Endodermal cell (in vitro differentiated cells): ENCODE measurements at regions not wholly inside any gene's neighbourhood (a gene's known extent, or its start where the extent isn't known, plus 50 kb on each side); places are given as distances from the start of the nearest gene placed in this dataset.

Experiments
- DNase-seq: peaks from one replicate; pipeline ENCODE4 v3.0.0-alpha.2; 2017
- H3K27ac ChIP-seq: 2 replicates; pipeline ENCODE4 v1.5.1; 2013; ENCODE audit warnings: mild to moderate bottlenecking, low read depth, low read length, moderate library complexity
- H3K27me3 ChIP-seq: 2 replicates; pipeline ENCODE4 v1.6.1; 2013; ENCODE audit warnings: mild to moderate bottlenecking, low read length, moderate library complexity; ENCODE audit not compliant: insufficient read depth, control insufficient read depth, poor library complexity, severe bottlenecking
- H3K36me3 ChIP-seq: 2 replicates; pipeline ENCODE4 v1.7.0; 2013; ENCODE audit warnings: mild to moderate bottlenecking, low read length, moderate library complexity; ENCODE audit not compliant: control insufficient read depth, insufficient read depth
- H3K4me1 ChIP-seq: one replicate; pipeline ENCODE4 v1.7.0; 2013; ENCODE audit warnings: low read length; ENCODE audit not compliant: control insufficient read depth, insufficient read depth
- H3K4me3 ChIP-seq: 2 replicates; pipeline ENCODE4 v1.5.1; 2013; ENCODE audit warnings: mild to moderate bottlenecking, low read length, moderate library complexity
- H3K9ac ChIP-seq: 2 replicates; pipeline ENCODE4 v1.6.1; 2013; ENCODE audit warnings: mild to moderate bottlenecking, low read length, moderate library complexity; ENCODE audit not compliant: poor library complexity, severe bottlenecking; ENCODE audit errors: extremely low read depth
- H3K9me3 ChIP-seq: 2 replicates; pipeline ENCODE4 v1.6.1; 2013; ENCODE audit warnings: mild to moderate bottlenecking, low read length, moderate library complexity; ENCODE audit not compliant: control insufficient read depth
- H3K27ac Mint-ChIP-seq: 2 replicates; pipeline ENCODE4 v1.8.0; 2020; ENCODE audit warnings: mixed read lengths
- H3K27me3 Mint-ChIP-seq: 2 replicates; pipeline ENCODE4 v1.8.0; 2021; ENCODE audit warnings: mild to moderate bottlenecking, mixed read lengths; ENCODE audit not compliant: insufficient read depth
- H3K36me3 Mint-ChIP-seq: 2 replicates; pipeline ENCODE4 v1.8.0; 2020; ENCODE audit warnings: low read depth, mixed read lengths
- H3K4me1 Mint-ChIP-seq: 2 replicates; pipeline ENCODE4 v1.8.0; 2020; ENCODE audit warnings: mixed read lengths
- H3K4me3 Mint-ChIP-seq: 2 replicates; pipeline ENCODE4 v1.8.0; 2020; ENCODE audit warnings: mild to moderate bottlenecking, moderate library complexity, mixed read lengths
- H3K9me3 Mint-ChIP-seq: 2 replicates; pipeline ENCODE4 v1.8.0; 2020; ENCODE audit warnings: mild to moderate bottlenecking, mixed read lengths
- WGBS, 2 experiments: methylation state at CpG; one replicate each; pipeline versions ENCODE4 v1.1.5 to v1.1.7; 2013; ENCODE audit warnings: missing lambda C conversion rate in 2 of 2, mixed read lengths in 1 of 2; ENCODE audit not compliant: insufficient coverage in 1 of 2, insufficient read length in 1 of 2; 5-methylcytosine and 5-hydroxymethylcytosine counted together
- TF ChIP-seq, protein P1 (sequence below): fragments of 200-600 bp; sonication (generic); conservative IDR thresholded peaks from 2 replicates; pipeline ENCODE4 v1.5.0; 2021; ENCODE audit warnings: antibody characterized with exemption, mild to moderate bottlenecking

DNA sequence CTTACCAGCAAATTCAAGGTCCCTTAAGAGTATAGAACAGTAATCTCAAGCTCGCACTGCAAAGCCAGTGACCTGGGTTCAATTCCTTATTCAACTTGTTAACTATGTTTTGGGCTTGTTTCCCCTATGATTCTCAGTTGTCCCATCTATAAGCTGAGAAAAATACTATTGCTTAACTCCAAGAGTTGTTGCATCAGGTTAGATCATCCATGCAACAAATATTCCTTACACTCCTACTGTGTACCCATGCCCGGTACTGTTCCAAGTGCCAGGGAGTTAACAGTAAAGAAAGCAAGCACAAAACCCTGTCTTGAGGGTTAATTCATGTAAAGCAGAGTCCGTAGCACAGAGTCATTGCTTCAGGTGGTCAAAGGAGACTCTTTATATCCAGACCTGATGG, 247.3 kb downstream of the MAFB start:
- no peaks in the 10 kb centered on the region for H3K4me1 ChIP-seq

DNA sequence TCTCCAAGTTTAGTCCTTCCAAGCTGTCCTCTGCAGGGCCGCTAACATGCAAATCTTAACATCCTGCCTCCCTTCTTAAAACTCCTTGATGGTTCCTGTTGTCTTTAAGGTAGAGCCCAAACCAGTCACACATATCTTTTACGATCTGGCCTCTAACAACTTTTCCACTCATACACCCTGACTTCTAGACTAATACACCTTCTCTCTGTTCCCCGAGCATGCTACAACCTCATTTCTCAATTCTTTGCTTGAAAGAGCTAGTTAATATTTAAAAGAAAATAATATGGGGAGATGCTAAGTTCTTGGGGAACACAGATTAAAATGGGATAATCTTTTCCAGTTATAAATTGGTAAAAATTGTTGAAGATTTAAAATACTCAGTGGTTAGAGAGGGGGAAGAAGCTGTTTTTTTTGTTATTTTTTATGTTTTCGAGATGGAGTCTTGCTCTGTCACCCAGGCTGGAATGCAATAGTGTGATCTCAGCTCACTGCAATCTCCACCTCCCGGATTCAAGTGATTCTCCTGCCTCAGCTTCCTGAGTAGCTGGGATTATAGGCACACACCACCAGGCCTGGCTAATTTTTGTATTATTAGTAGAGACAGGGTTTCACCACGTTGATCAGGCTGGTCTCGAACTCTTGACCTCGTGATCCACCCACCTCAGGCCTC, 250.7 kb downstream of the MAFB start:
- no peak overlapping the region for H3K27ac ChIP-seq

More for the DNA sequence above, 247.3 kb downstream of the MAFB start:
- Histone ChIP-seq H3K27me3 (no peaks in the 10 kb centered on the region), H3K27ac (no peak overlapping the region), H3K9me3 (no peaks in the 10 kb centered on the region), H3K4me3 (no peak overlapping the region), H3K36me3 (no peaks in the 10 kb centered on the region), H3K9ac (no peak overlapping the region)
- no peaks in the 10 kb centered on the region for H3K36me3 Mint-ChIP-seq
- TF ChIP-seq, protein P1, sequence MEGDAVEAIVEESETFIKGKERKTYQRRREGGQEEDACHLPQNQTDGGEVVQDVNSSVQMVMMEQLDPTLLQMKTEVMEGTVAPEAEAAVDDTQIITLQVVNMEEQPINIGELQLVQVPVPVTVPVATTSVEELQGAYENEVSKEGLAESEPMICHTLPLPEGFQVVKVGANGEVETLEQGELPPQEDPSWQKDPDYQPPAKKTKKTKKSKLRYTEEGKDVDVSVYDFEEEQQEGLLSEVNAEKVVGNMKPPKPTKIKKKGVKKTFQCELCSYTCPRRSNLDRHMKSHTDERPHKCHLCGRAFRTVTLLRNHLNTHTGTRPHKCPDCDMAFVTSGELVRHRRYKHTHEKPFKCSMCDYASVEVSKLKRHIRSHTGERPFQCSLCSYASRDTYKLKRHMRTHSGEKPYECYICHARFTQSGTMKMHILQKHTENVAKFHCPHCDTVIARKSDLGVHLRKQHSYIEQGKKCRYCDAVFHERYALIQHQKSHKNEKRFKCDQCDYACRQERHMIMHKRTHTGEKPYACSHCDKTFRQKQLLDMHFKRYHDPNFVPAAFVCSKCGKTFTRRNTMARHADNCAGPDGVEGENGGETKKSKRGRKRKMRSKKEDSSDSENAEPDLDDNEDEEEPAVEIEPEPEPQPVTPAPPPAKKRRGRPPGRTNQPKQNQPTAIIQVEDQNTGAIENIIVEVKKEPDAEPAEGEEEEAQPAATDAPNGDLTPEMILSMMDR: no peak
- H3K27me3 Mint-ChIP-seq: no peaks in the 10 kb centered on the region
- no peak for DNase-seq
- no peaks in the 10 kb centered on the region for H3K9me3 Mint-ChIP-seq
- H3K27ac Mint-ChIP-seq: no peak overlapping the region
- H3K4me3 Mint-ChIP-seq: no peak overlapping the region
- H3K4me1 Mint-ChIP-seq: peaks cover 14% of the 10 kb centered on the region
- 95 to 97% methylated on average over 3 of the region's 3 CpGs for WGBS, 2 experiments

DNA sequence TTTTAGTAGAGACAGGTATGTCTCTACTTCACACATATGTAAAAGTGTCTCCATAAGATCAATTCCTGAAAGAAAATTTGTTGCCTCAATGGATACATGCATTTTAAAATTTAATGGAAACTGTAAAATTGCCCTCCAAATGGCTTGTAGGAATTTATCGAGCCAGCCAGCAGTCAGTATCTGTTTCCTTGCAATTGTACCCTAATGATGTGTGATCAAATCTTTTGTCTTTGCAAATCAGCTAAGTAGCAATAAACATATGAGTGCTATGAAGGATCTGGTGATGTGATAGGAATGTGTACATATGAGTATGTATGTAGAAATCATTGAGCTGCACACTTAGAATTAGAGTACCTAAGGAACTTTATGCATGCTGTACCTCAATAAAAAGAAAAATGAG, 253.0 kb downstream of the MAFB start:
- Mint-ChIP-seq H3K27ac (no peak overlapping the region), H3K4me1 (no peaks in the 10 kb centered on the region), H3K36me3 (no peaks in the 10 kb centered on the region), H3K4me3 (no peak overlapping the region), H3K27me3 (peaks cover 8% of the 10 kb centered on the region), H3K9me3 (no peaks in the 10 kb centered on the region)
- Histone ChIP-seq H3K36me3 (no peaks in the 10 kb centered on the region), H3K4me3 (no peak overlapping the region), H3K9me3 (no peaks in the 10 kb centered on the region), H3K27ac (no peak overlapping the region), H3K9ac (no peak overlapping the region), H3K27me3 (no peaks in the 10 kb centered on the region), H3K4me1 (no peaks in the 10 kb centered on the region)
- no peak for DNase-seq
- 90 to 98% methylated on average over 1 of the region's 1 CpG for WGBS, 2 experiments
- TF ChIP-seq, protein P1: no peak

More for the DNA sequence above, 250.7 kb downstream of the MAFB start:
- Mint-ChIP-seq H3K4me3 (no peak overlapping the region), H3K27me3 (no peaks in the 10 kb centered on the region), H3K4me1 (peaks cover 11% of the 10 kb centered on the region), H3K36me3 (no peaks in the 10 kb centered on the region), H3K9me3 (no peaks in the 10 kb centered on the region), H3K27ac (no peak overlapping the region)
- TF ChIP-seq, protein P1: no peak
- Histone ChIP-seq H3K4me1 (no peaks in the 10 kb centered on the region), H3K36me3 (no peaks in the 10 kb centered on the region), H3K9ac (no peak overlapping the region), H3K9me3 (no peaks in the 10 kb centered on the region), H3K4me3 (no peak overlapping the region), H3K27me3 (no peaks in the 10 kb centered on the region)
- DNase-seq: no peak
- 84 to 92% methylated on average over 3 to 8 of the region's 8 CpGs for WGBS, 2 experiments
